Body of pancreas (tissue), 4 donors: ENCODE measurements at regions not wholly inside any gene's neighbourhood (a gene's known extent, or its start where the extent isn't known, plus 50 kb on each side); places are given as distances from the start of the nearest gene placed in this dataset.
A peak's percentile ranks its signal among the peaks of the same experiment; 100 is the strongest.

Experiments used
- ATAC-seq: fragments of 150-250 bp; one replicate; pipeline ENCODE4 v1.9.1; 2016
- DNase-seq, 4 donors: peaks; one replicate each; pipeline ENCODE4 v3.0.0-alpha.2; 2019
- H3K27ac ChIP-seq, 4 donors: fragments of 200-600 bp; sonication (generic); 1 replicate in 3 of 4; 2 replicates in 1 of 4; pipeline versions ENCODE4 v1.5.1 to v1.6.1; 2016 to 2019; ENCODE audit warnings: mild to moderate bottlenecking in 1 of 4, mixed read lengths in 1 of 4, moderate library complexity in 1 of 4
- H3K27me3 ChIP-seq, 2 donors: fragments of 200-600 bp; sonication (generic); one replicate each; pipeline ENCODE4 v1.6.0; 2016; ENCODE audit warnings: mild to moderate bottlenecking in 1 of 2
- H3K36me3 ChIP-seq, 2 donors: fragments of 200-600 bp; sonication (generic); replicated peaks in 1 of 2; 2 replicates each; pipeline ENCODE4 v1.5.1; 2016; ENCODE audit warnings: low read depth in 2 of 2; ENCODE audit not compliant: insufficient read depth in 1 of 2
- H3K4me1 ChIP-seq: fragments of 200-600 bp; sonication (generic); one replicate; pipeline ENCODE4 v1.6.0; 2016
- H3K4me3 ChIP-seq, 2 donors: fragments of 200-600 bp; sonication (generic); 1 replicate in 1 of 2; 2 replicates in 1 of 2; pipeline ENCODE4 v1.5.1; 2016 to 2019
- H3K9me3 ChIP-seq, 3 donors: fragments of 200-600 bp; sonication (generic); 1 replicate in 2 of 3; 2 replicates in 1 of 3; pipeline ENCODE4 v1.5.1; 2016
- CTCF ChIP-seq, 7 experiments: fragments of 450-650 bp in 4 of 7; fragments of 200-600 bp in 3 of 7; sonication (generic) in 3 of 7; IDR thresholded peaks; one replicate each; pipeline ENCODE4 v1.5.1; 2016 to 2019; ENCODE audit warnings: antibody characterized with exemption in 7 of 7
- POLR2A ChIP-seq, 3 donors: fragments of 450-650 bp; IDR thresholded peaks; one replicate each; pipeline ENCODE4 v1.6.1; 2016; ENCODE audit warnings: antibody characterized with exemption in 3 of 3, mild to moderate bottlenecking in 2 of 3
- WGBS, 2 donors: methylation state at CpG; one replicate each; pipeline ENCODE4 v1.1.5; 2017; 5-methylcytosine and 5-hydroxymethylcytosine counted together
- intact Hi-C: fragments of 100-400 bp; cut with DNase I; formaldehyde crosslinking; loops from one replicate; pipeline ENCODE4 v1.15.1; 2023

- 83 to 88% methylated on average over 7 of the region's 7 CpGs for WGBS, 2 donors
- intact Hi-C loops: no loop called here
- no peak for TF ChIP-seq POLR2A (IDR thresholded peaks at IDR 0.05)
- no peak for TF ChIP-seq CTCF (IDR thresholded peaks at IDR 0.05)
- Histone ChIP-seq H3K27me3 (no peaks in the 10 kb centered on the region), H3K36me3 (no peaks in the 10 kb centered on the region), H3K9me3 (no peaks in the 10 kb centered on the region), H3K4me3 (no peak overlapping the region), H3K27ac (no peak overlapping the region), H3K4me1 (no peaks in the 10 kb centered on the region)
- ATAC-seq (no peak), DNase-seq (no peak)
These were observed 689.9 kb upstream of the CITED2 start for GRCh38 chr6:140064366-140064765.

GRCh38 chr6:140063021-140063399, 688.6 kb upstream of the CITED2 start:
- Histone ChIP-seq H3K9me3 (no peaks in the 10 kb centered on the region), H3K27ac (no peak overlapping the region), H3K27me3 (no peaks in the 10 kb centered on the region), H3K4me1 (no peaks in the 10 kb centered on the region), H3K4me3 (no peak overlapping the region), H3K36me3 (no peaks in the 10 kb centered on the region)
- DNase-seq: no peak
- no peak for ATAC-seq
- intact Hi-C loops: no loop called here
- TF ChIP-seq CTCF (IDR thresholded peaks at IDR 0.05) (no peak), POLR2A (IDR thresholded peaks at IDR 0.05) (no peak)

GRCh38 chr6:140062043-140063020, 687.9 kb upstream of the CITED2 start:
- Histone ChIP-seq H3K36me3 (no peaks in the 10 kb centered on the region), H3K4me1 (no peaks in the 10 kb centered on the region), H3K27ac (no peak overlapping the region), H3K4me3 (no peak overlapping the region), H3K27me3 (no peaks in the 10 kb centered on the region), H3K9me3 (no peaks in the 10 kb centered on the region)
- 62 to 76% methylated on average over 3 of the region's 3 CpGs for WGBS, 2 donors
- ATAC-seq (no peak), DNase-seq (peak in 3 of 4 donors; percentile 19 to 39 (median 28))
- TF ChIP-seq CTCF (IDR thresholded peaks at IDR 0.05): no peak
- intact Hi-C loops: no loop called here

GRCh38 chr6:140061110-140062042, 686.9 kb upstream of the CITED2 start:
- Histone ChIP-seq H3K9me3 (no peaks in the 10 kb centered on the region), H3K36me3 (no peaks in the 10 kb centered on the region), H3K4me1 (no peaks in the 10 kb centered on the region), H3K4me3 (no peak overlapping the region), H3K27me3 (no peaks in the 10 kb centered on the region), H3K27ac (no peak overlapping the region)
- WGBS, 2 donors: 67 to 78% methylated on average over 5 of the region's 5 CpGs
- DNase-seq (no peak), ATAC-seq (no peak)
- intact Hi-C loops: no loop called here
- no peak for TF ChIP-seq CTCF (IDR thresholded peaks at IDR 0.05)
- no peak for TF ChIP-seq POLR2A (IDR thresholded peaks at IDR 0.05)
